ENCODE measurements at regions not wholly inside any gene's neighbourhood (a gene's known extent, or its start where the extent isn't known, plus 50 kb on each side); places are given as distances from the start of the nearest gene placed in this dataset.
"Not testable (repeated sequence)": the region's sequence is repeated elsewhere in the genome, so short reads cannot be mapped to it uniquely, and the experiment has no call there.

DNA sequence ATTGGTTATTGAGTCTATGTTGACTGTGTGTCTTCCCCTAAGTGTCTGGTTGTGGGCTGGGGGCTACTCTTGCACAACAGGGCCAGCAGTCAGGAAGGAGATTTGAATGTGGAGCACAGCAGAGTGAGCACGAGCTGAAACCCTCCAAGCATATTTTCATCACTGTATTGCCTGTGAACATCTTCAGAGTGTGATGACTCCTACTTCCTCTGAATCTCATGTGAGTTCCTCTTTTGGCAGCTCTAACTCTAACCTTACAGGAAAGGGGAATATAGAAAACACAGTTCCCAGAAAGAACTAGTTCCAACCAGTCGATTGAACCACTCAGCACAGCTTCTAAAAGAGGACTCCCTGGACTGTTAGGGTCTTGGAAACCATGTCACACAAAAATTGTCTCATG is 211.6 kb downstream of the RAP2B start:
- DNase-seq (ENCODE audit: low spot score), result no peak

DNA sequence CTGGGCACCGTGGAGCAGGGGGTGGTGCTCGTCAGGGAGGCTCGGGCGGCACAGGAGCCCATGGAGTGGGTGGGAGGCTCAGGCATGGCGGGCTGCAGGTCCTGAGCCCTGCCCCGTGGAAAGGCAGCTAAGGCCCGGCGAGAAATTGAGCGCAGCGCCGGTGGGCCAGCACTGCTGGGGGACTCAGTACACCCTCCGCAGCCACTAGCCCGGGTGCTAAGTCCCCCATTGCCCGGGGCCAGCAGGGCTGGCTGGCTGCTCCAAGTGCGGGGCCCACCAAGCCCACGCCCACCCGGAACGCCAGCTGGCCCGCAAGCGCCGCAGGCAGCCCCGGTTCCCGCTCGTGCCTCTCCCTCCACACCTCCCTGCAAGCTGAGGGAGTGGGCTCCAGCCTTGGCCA is 216.3 kb downstream of the RAP2B start:
- DNase-seq (ENCODE audit: low spot score), result not testable (repeated sequence)

DNA sequence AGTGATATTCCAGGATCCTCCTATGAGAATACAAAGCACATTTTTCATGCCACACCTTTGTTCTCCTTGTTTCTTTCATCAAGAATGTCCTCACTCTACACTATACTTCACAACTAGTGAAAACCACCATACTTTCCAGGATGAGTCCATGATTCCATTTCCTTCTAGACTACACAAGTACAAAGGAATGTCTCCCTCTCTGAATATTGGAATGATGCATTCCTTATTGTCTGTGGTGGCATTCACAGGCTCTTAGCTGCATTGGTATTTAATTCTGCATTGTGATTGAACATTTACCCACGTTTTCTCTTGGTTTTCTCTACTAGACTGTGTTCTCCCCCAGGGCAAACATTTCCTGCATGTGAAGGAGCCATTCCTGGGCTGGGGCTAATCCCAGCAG is 217.5 kb downstream of the RAP2B start:
- no peak for DNase-seq (ENCODE audit: low spot score)

- no peak for DNase-seq (ENCODE audit: low spot score)
Observed at GRCh38 chr3:153385343-153385742, 223.3 kb downstream of the RAP2B start.

- no peak for DNase-seq (ENCODE audit: low spot score)
Observed at GRCh38 chr3:153392363-153392762, 230.3 kb downstream of the RAP2B start.

- no peak for DNase-seq (ENCODE audit: low spot score)
Observed at GRCh38 chr3:153394017-153394416, 232.0 kb downstream of the RAP2B start.

DNA sequence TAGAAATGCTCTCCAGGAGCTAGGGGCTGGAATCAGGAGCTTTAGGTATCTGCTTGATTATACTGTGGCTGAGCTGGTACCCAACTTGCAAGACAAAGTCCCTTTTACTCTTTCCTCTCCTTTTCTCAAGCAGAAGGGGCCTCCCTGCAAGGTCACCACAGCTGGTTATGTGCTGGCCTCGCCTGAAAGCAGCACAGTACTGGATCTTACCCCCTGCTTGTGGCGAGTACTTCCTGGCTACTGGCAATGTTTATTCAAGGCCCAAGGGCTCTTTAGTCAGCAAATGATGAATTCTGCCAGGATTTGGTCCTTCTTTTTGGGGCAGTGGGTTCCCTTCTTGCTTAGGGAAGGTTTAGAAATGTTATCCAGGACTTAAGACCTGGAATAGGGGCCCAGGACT is 234.6 kb downstream of the RAP2B start:
- no peak for DNase-seq (ENCODE audit: low spot score)

DNA sequence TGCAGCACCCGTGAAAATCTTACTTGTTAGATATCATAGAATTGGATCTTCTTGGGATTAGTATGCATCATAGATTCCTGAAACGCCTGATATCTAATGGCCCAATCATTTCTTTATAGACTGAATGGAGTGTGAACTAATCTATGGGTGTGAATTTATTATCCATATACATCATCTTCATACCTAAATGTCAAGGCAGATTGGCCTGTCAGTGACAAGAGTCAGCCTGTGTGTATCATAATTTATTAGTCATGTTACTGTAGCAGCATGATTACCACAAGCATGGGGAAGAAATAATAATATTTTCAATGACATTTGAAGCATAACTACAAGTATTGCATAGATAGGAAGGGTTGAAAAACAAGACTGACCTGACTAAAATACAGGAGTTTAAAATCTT is 235.8 kb downstream of the RAP2B start:
- DNase-seq (ENCODE audit: low spot score), result no peak

DNA sequence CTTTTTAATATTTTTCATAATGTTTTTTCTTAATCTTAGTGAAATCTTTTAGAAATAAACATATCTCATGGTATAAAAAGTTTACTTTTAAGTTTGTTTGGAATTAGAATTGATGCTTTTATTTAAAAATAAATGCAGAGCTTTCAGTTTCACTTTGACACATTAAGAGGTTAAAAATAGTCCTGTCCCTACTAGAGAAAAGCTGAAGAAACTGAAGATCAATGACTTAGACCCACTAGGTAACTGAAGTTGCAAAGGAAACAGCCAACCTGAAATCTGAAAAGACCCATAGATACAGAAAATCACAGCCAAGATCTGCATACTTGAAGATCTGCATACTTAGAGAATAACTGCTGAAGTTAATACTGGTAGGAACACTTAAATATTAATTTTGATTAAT is 237.6 kb downstream of the RAP2B start:
- no peak for DNase-seq (ENCODE audit: low spot score)

DNA sequence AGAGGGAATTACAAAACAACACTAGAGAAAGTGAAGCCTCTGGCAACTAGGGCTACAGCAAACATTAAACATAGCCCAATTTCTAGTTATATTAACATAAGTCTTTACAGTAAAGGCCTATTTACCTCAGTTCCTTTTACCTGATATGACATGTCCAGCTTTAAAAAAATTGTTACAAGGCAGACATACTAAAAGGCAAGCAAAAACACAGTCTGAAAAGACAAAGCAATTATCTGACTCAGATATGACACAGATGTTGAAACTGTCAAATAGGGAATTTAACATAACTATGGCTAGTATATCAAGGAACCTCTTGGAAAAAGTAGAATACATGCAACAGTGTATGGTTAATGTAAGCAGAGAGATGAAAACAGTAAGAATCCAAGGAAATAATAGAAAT is 238.6 kb downstream of the RAP2B start:
- DNase-seq (ENCODE audit: low spot score), result no peak

GRCh38 chr3:153404157-153404556 is 242.1 kb downstream of the RAP2B start:
- DNase-seq (ENCODE audit: low spot score), result no peak

GRCh38 chr3:153405320-153405719 is 243.3 kb downstream of the RAP2B start:
- not testable (repeated sequence) for DNase-seq (ENCODE audit: low spot score)

DNA sequence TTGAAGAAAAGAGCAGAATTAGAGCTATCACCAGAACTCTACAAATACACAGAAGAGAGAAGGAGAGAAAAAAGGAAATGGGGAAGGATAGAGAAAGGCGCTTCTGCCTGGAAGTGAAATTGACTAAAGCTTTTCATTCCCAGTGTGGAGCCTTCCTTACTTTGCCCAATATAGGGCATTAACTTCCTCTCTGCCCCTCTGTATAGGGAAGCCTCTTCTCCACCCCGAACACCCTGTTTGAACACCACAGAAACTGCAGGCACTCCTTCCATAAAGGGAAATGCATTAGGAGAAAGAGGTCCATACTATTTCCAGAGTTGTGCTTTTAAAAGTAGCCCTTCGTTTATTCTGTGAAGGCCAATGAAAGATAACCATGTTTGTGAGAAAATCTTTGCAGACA is 248.5 kb downstream of the RAP2B start:
- no peak for DNase-seq (ENCODE audit: low spot score)

GRCh38 chr3:153414982-153415381 is 253.0 kb downstream of the RAP2B start:
- no peak for DNase-seq (ENCODE audit: low spot score)

DNA sequence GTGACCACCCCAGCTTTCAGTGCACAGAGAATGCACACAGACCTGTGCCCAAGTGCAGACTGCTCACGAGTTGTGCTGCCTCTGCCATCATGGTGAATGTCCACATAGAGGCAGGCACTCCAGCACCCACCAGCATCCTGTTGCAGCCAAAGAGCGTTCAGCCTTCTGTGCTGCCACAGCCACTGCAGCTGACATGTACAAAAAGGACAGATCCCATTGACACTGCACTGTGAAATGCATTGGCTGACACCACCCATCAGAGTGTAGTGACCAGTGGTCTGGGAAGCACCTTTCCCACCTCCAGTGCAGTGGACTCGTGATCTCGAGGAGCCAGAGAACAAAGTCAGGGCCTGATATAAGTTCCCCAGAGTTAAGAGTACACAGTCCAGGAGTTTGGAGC is 260.3 kb downstream of the RAP2B start:
- no peak for DNase-seq (ENCODE audit: low spot score)

GRCh38 chr3:153423820-153424219 is 261.8 kb downstream of the RAP2B start:
- DNase-seq (ENCODE audit: low spot score), result not testable (repeated sequence)

DNA sequence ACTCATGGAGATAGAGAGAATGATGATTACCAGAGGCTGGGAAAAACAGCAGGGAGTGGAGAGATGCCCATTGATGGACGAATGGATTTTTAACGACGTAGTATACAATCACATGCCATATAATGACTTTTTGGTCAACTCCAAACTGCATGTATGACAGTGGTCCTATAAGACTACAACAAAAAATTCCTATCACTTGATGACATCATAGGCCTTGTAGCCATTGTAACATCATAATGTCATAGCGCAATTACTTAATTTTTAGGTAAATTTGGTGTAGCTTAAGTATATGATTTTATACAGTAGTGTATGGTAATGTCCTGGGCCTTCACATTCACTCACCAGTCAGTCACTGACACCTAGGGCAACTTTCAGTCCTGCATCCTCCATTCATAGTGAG is 264.3 kb downstream of the RAP2B start:
- DNase-seq (ENCODE audit: low spot score), result no peak

GRCh38 chr3:153426803-153427202 is 264.8 kb downstream of the RAP2B start:
- DNase-seq (ENCODE audit: low spot score), result no peak

DNA sequence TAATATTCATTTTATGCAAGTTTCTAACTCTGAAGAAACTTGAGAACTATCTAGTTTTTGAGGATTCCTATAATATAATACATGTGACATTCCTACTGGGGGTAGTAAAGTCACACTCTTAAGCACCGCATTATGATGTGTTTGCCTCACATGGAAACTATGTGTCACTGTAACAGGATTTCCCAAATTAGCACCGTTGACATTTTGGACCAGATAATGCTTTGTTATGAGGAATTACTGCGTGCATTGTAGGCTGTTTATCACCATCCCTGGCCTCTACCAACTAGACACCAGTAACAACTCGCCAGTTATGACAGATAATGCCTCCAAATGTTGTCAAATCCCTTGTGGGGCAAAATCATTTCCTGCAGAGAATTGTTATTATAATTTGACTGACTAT is 267.8 kb downstream of the RAP2B start:
- no peak for DNase-seq (ENCODE audit: low spot score)

- DNase-seq (ENCODE audit: low spot score), result no peak
Observed at GRCh38 chr3:153431076-153431475, 269.1 kb downstream of the RAP2B start.

DNA sequence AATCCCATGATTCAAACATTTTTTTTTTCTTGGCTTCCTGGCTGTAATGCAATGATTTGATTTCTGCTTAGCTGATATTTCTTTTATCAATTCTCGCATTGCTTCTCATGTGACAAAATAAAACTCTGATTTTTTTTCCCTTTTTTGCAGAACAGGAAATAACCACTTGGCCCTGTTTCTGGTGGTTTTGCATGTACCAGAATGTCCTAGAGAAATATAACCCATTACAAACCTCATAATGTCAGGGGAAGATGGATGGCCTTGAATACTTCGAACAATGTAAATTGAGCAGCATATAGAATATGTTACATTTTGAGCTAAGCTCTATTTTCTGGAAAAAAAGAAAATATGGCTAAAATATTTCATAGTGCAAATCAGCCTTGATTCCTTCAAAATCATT is 275.6 kb downstream of the RAP2B start:
- no peak for DNase-seq (ENCODE audit: low spot score)

- no peak for DNase-seq (ENCODE audit: low spot score)
Observed at GRCh38 chr3:153438271-153438670, 276.2 kb downstream of the RAP2B start.

GRCh38 chr3:153439780-153440179 is 277.8 kb downstream of the RAP2B start:
- DNase-seq (ENCODE audit: low spot score), result no peak

DNA sequence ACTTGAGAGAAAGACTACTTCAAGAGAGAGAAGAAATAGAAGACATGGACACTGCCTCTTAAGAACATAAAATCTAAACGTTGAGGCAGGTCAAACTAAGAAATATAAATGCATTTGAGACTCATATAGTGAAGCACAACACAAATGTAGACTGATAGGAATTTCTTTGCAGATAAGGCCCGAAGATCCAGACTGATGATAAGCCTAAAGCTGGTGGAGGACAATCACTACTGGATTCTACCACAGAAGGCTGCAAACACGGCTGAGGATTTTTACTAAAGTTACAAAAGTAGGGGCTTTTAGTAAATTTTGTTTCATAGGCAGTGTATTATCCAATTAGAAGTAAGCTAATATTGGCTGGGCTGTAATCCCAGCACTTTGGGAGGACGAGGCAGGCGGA is 278.3 kb downstream of the RAP2B start:
- no peak for DNase-seq (ENCODE audit: low spot score)

DNA sequence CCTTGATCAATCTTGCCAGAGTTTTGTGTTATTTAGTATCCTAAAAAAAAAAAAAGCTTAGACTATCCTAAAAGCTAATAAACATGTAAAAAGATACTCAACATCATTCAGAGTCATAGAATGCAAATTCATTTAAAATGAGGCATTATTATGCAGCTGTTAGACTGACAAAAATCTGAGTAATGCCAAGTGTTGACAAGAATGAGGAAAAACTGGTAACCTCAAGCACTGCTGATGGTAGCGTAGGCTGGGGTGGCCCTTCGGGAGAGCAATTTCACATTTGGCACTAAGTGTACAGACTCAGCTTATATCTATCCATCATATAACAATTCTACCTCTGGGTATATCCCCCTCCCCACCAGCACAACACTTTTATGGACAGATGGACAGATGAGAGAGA is 280.4 kb downstream of the RAP2B start:
- DNase-seq (ENCODE audit: low spot score), result no peak
